GM13977 (cell line): ENCODE measurements at regions not wholly inside any gene's neighbourhood (a gene's known extent, or its start where the extent isn't known, plus 50 kb on each side); places are given as distances from the start of the nearest gene placed in this dataset.
A peak's percentile ranks its signal among the peaks of the same experiment; 100 is the strongest.

Experiments
- DNase-seq: peaks from one replicate; pipeline ENCODE4 v3.0.0; 2012; ENCODE audit warnings: low spot score
- in situ Hi-C: fragments of 300-500 bp; cut with MboI; formaldehyde crosslinking; loops from one replicate; pipeline ENCODE4 v1.12.0; 2022; ENCODE audit warnings: low sequenced_read_pairs, low pct_unique_long_range_greater_than_20kb, mixed read lengths, inconsistent platforms; ENCODE audit not compliant: unreplicated experiment
- TF ChIP-seq, protein P1 (sequence below): IDR thresholded peaks from 2 replicates; pipeline ENCODE4 v1.5.1; 2012; ENCODE audit warnings: mild to moderate bottlenecking, control low read depth; ENCODE audit not compliant: insufficient read depth; ENCODE audit errors: extremely low read depth, missing control alignments

GRCh38 chr6:6711832-6712448 lies 123.4 kb downstream of the LY86 start:
- in situ Hi-C loops, result loop anchor here (25.0 kb wide), 1 partner anchor 900 kb away; no protein-coding TSS in a partner anchor
- TF ChIP-seq, protein P1, sequence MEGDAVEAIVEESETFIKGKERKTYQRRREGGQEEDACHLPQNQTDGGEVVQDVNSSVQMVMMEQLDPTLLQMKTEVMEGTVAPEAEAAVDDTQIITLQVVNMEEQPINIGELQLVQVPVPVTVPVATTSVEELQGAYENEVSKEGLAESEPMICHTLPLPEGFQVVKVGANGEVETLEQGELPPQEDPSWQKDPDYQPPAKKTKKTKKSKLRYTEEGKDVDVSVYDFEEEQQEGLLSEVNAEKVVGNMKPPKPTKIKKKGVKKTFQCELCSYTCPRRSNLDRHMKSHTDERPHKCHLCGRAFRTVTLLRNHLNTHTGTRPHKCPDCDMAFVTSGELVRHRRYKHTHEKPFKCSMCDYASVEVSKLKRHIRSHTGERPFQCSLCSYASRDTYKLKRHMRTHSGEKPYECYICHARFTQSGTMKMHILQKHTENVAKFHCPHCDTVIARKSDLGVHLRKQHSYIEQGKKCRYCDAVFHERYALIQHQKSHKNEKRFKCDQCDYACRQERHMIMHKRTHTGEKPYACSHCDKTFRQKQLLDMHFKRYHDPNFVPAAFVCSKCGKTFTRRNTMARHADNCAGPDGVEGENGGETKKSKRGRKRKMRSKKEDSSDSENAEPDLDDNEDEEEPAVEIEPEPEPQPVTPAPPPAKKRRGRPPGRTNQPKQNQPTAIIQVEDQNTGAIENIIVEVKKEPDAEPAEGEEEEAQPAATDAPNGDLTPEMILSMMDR, result no peak
- no peak for DNase-seq

- in situ Hi-C loops, result loop anchor here (25.0 kb wide), 1 partner anchor 900 kb away; no protein-coding TSS in a partner anchor
- DNase-seq, result no peak
- TF ChIP-seq, protein P1, result peak; percentile 5
Observed at GRCh38 chr6:6712449-6713403, 124.2 kb downstream of the LY86 start.

DNA sequence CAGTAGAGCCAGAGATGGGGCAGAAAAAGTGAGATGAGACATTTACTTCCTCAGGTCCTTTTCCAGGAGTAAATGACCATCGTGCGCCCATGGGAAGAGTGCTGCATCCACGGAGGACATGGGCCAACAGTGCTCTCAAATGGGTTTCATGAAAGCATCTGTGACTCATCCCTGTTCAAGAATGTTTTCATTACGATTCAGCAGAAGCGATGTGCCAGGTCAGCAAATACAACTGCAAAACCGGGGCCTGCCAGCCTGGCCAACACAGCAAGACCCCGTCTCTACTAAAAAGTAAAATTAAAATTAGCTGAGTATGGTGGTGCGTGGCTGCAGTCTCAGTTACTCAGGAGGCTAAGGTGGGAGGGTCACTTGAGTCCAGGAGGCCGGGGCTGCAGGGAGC lies 125.1 kb downstream of the LY86 start:
- TF ChIP-seq, protein P1, result no peak
- DNase-seq, result no peak
- in situ Hi-C loops, result loop anchor here (25.0 kb wide), 1 partner anchor 899 kb away; no protein-coding TSS in a partner anchor

- TF ChIP-seq, protein P1, result no peak
- in situ Hi-C loops, result loop anchor here (25.0 kb wide), 1 partner anchor 898 kb away; no protein-coding TSS in a partner anchor
- no peak for DNase-seq
Observed at GRCh38 chr6:6714118-6714897, 125.8 kb downstream of the LY86 start.

GRCh38 chr6:6714953-6715352 lies 126.4 kb downstream of the LY86 start:
- TF ChIP-seq, protein P1, result no peak
- in situ Hi-C loops, result loop anchor here (25.0 kb wide), 1 partner anchor 897 kb away; no protein-coding TSS in a partner anchor
- DNase-seq, result no peak

DNA sequence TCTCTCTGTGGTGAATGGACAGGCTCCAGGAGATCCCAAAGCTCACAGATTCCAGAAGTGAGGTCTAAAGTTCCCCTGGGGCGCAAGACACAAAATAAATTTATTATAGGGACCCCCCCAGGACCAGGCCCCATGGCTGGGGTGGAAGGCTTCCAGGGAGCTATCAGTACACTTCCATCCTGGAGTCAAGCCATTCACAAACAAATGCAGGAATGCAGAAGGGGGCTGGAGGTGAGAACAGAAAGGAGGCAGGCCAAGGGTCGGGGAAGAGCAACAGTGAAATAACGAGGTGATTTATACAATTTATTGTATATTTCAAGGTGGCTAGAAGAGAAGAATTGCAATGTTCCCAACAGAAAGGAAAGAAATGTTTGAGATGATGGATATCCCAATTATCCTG lies 126.9 kb downstream of the LY86 start:
- no peak for DNase-seq
- in situ Hi-C loops, result loop anchor here (25.0 kb wide), 1 partner anchor 897 kb away; no protein-coding TSS in a partner anchor
- TF ChIP-seq, protein P1, result no peak
